Rectal smooth muscle tissue (tissue), 1 donor: ENCODE measurements at regions not wholly inside any gene's neighbourhood (a gene's known extent, or its start where the extent isn't known, plus 50 kb on each side); places are given as distances from the start of the nearest gene placed in this dataset.

Experiments used
- H3K27ac ChIP-seq: one replicate; pipeline ENCODE4 v1.7.0; 2013; ENCODE audit warnings: low read depth, low read length, inconsistent platforms
- H3K27me3 ChIP-seq: one replicate; pipeline ENCODE4 v1.7.0; 2013; ENCODE audit warnings: low read length; ENCODE audit not compliant: control insufficient read depth, insufficient read depth
- H3K36me3 ChIP-seq: one replicate; pipeline ENCODE4 v1.7.0; 2013; ENCODE audit warnings: low read length; ENCODE audit not compliant: control insufficient read depth, insufficient read depth
- H3K4me1 ChIP-seq: one replicate; pipeline ENCODE4 v1.7.0; 2013; ENCODE audit warnings: low read length; ENCODE audit not compliant: control insufficient read depth, insufficient read depth
- H3K4me3 ChIP-seq: one replicate; pipeline ENCODE4 v1.7.0; 2013; ENCODE audit warnings: low read length
- H3K9ac ChIP-seq: one replicate; pipeline ENCODE4 v1.7.0; 2013; ENCODE audit warnings: low read length

- H3K4me3 ChIP-seq: no peak overlapping the region
- H3K27me3 ChIP-seq: no peaks in the 10 kb centered on the region
- H3K9ac ChIP-seq: no peak overlapping the region
- H3K4me1 ChIP-seq: no peaks in the 10 kb centered on the region
- H3K36me3 ChIP-seq: no peaks in the 10 kb centered on the region
- no peak overlapping the region for H3K27ac ChIP-seq
Measured at GRCh38 chr3:24033818-24034217, 88.7 kb downstream of the NR1D2 start.

- no peaks in the 10 kb centered on the region for H3K4me1 ChIP-seq
- H3K4me3 ChIP-seq: no peak overlapping the region
- no peaks in the 10 kb centered on the region for H3K36me3 ChIP-seq
- H3K9ac ChIP-seq: no peak overlapping the region
- no peaks in the 10 kb centered on the region for H3K27me3 ChIP-seq
- H3K27ac ChIP-seq: no peak overlapping the region
Measured at GRCh38 chr3:24034464-24034863, 89.4 kb downstream of the NR1D2 start.

- H3K27me3 ChIP-seq: no peaks in the 10 kb centered on the region
- no peaks in the 10 kb centered on the region for H3K36me3 ChIP-seq
- no peak overlapping the region for H3K4me3 ChIP-seq
- no peak overlapping the region for H3K27ac ChIP-seq
- peaks cover 15% of the 10 kb centered on the region for H3K4me1 ChIP-seq
- H3K9ac ChIP-seq: no peak overlapping the region
Measured at GRCh38 chr3:24037971-24038370, 92.9 kb downstream of the NR1D2 start.

GRCh38 chr3:24040311-24040710 lies 95.2 kb downstream of the NR1D2 start:
- H3K4me3 ChIP-seq: no peak overlapping the region
- H3K27me3 ChIP-seq: no peaks in the 10 kb centered on the region
- no peak overlapping the region for H3K9ac ChIP-seq
- H3K36me3 ChIP-seq: no peaks in the 10 kb centered on the region
- peaks cover 30% of the 10 kb centered on the region for H3K4me1 ChIP-seq
- no peak overlapping the region for H3K27ac ChIP-seq

GRCh38 chr3:24042174-24043059 lies 97.3 kb downstream of the NR1D2 start:
- Histone ChIP-seq H3K36me3 (no peaks in the 10 kb centered on the region), H3K27ac (peak overlapping the region; percentile 85), H3K4me1 (peaks cover 31% of the 10 kb centered on the region), H3K27me3 (no peaks in the 10 kb centered on the region), H3K9ac (no peak overlapping the region), H3K4me3 (peak overlapping the region; percentile 27)

GRCh38 chr3:24043168-24043567 lies 98.1 kb downstream of the NR1D2 start:
- Histone ChIP-seq H3K27ac (peak overlapping the region; percentile 85), H3K4me3 (peak overlapping the region; percentile 23), H3K9ac (no peak overlapping the region), H3K36me3 (no peaks in the 10 kb centered on the region), H3K27me3 (no peaks in the 10 kb centered on the region), H3K4me1 (peaks cover 37% of the 10 kb centered on the region)

GRCh38 chr3:24043985-24044384 lies 98.9 kb downstream of the NR1D2 start:
- Histone ChIP-seq H3K27ac (peak overlapping the region; percentile 85), H3K4me1 (peaks cover 38% of the 10 kb centered on the region), H3K9ac (no peak overlapping the region), H3K36me3 (no peaks in the 10 kb centered on the region), H3K27me3 (no peaks in the 10 kb centered on the region), H3K4me3 (no peak overlapping the region)

- Histone ChIP-seq H3K4me3 (no peak overlapping the region), H3K36me3 (no peaks in the 10 kb centered on the region), H3K9ac (no peak overlapping the region), H3K4me1 (peaks cover 36% of the 10 kb centered on the region), H3K27ac (no peak overlapping the region), H3K27me3 (no peaks in the 10 kb centered on the region)
Measured at GRCh38 chr3:24046214-24046613, 101.1 kb downstream of the NR1D2 start.

GRCh38 chr3:24047513-24047912 lies 102.4 kb downstream of the NR1D2 start:
- Histone ChIP-seq H3K36me3 (no peaks in the 10 kb centered on the region), H3K27me3 (no peaks in the 10 kb centered on the region), H3K4me3 (no peak overlapping the region), H3K4me1 (peaks cover 25% of the 10 kb centered on the region), H3K27ac (peak overlapping the region; percentile 50), H3K9ac (no peak overlapping the region)

- Histone ChIP-seq H3K9ac (no peak overlapping the region), H3K4me3 (no peak overlapping the region), H3K27me3 (no peaks in the 10 kb centered on the region), H3K4me1 (peaks cover 14% of the 10 kb centered on the region), H3K27ac (no peak overlapping the region), H3K36me3 (no peaks in the 10 kb centered on the region)
Measured at GRCh38 chr3:24048843-24049242, 103.8 kb downstream of the NR1D2 start.

GRCh38 chr3:24052446-24052845 lies 107.4 kb downstream of the NR1D2 start:
- no peak overlapping the region for H3K27ac ChIP-seq
- no peak overlapping the region for H3K9ac ChIP-seq
- no peak overlapping the region for H3K4me3 ChIP-seq
- peaks cover 7% of the 10 kb centered on the region for H3K4me1 ChIP-seq
- H3K36me3 ChIP-seq: no peaks in the 10 kb centered on the region
- H3K27me3 ChIP-seq: no peaks in the 10 kb centered on the region

- H3K4me3 ChIP-seq: no peak overlapping the region
- no peak overlapping the region for H3K27ac ChIP-seq
- no peak overlapping the region for H3K9ac ChIP-seq
- peaks cover 20% of the 10 kb centered on the region for H3K4me1 ChIP-seq
- H3K36me3 ChIP-seq: no peaks in the 10 kb centered on the region
- no peaks in the 10 kb centered on the region for H3K27me3 ChIP-seq
Measured at GRCh38 chr3:24058940-24059705, 114.0 kb downstream of the NR1D2 start.
